HG02973 (cell line): ENCODE measurements at regions not wholly inside any gene's neighbourhood (a gene's known extent, or its start where the extent isn't known, plus 50 kb on each side); places are given as distances from the start of the nearest gene placed in this dataset.

ENCODE experiments used
- ATAC-seq: cut with Tn5 transposase; IDR thresholded peaks from one replicate; pipeline ENCODE4 v1.9.1; 2021; ENCODE audit warnings: moderate library complexity; ENCODE audit not compliant: unreplicated experiment

GRCh38 chr2:236673126-236673822, 103.6 kb downstream of the ACKR3 start:
- no peak for ATAC-seq

GRCh38 chr2:236673823-236674185, 104.2 kb downstream of the ACKR3 start:
- no peak for ATAC-seq

GRCh38 chr2:236674238-236674637, 104.6 kb downstream of the ACKR3 start:
- ATAC-seq, result no peak

GRCh38 chr2:236674646-236675045, 105.0 kb downstream of the ACKR3 start:
- ATAC-seq, result no peak

- no peak for ATAC-seq
Observed at GRCh38 chr2:236675051-236675450, 105.4 kb downstream of the ACKR3 start.

- no peak for ATAC-seq
Observed at GRCh38 chr2:236675526-236675925, 105.9 kb downstream of the ACKR3 start.

- no peak for ATAC-seq
Observed at GRCh38 chr2:236676136-236676873, 106.7 kb downstream of the ACKR3 start.

GRCh38 chr2:236677368-236677767, 107.7 kb downstream of the ACKR3 start:
- no peak for ATAC-seq

GRCh38 chr2:236678307-236678975, 108.8 kb downstream of the ACKR3 start:
- no peak for ATAC-seq

- ATAC-seq, result no peak
Observed at GRCh38 chr2:236679884-236680860, 110.5 kb downstream of the ACKR3 start.

- no peak for ATAC-seq
Observed at GRCh38 chr2:236682651-236683422, 113.2 kb downstream of the ACKR3 start.

GRCh38 chr2:236684504-236685256, 115.1 kb downstream of the ACKR3 start:
- ATAC-seq, result no peak

- ATAC-seq, result no peak
Observed at GRCh38 chr2:236685361-236685760, 115.7 kb downstream of the ACKR3 start.

- ATAC-seq, result no peak
Observed at GRCh38 chr2:236685979-236686520, 116.4 kb downstream of the ACKR3 start.

GRCh38 chr2:236686561-236686960, 116.9 kb downstream of the ACKR3 start:
- no peak for ATAC-seq

- no peak for ATAC-seq
Observed at GRCh38 chr2:236687296-236687965, 117.8 kb downstream of the ACKR3 start.

GRCh38 chr2:236688157-236688556, 118.5 kb downstream of the ACKR3 start:
- no peak for ATAC-seq

GRCh38 chr2:236688563-236689392, 119.2 kb downstream of the ACKR3 start:
- no peak for ATAC-seq
